DOHH2 (cell line): ENCODE measurements at regions not wholly inside any gene's neighbourhood (a gene's known extent, or its start where the extent isn't known, plus 50 kb on each side); places are given as distances from the start of the nearest gene placed in this dataset.

ENCODE experiments used
- H3F3A ChIP-seq: fragments of 200-600 bp; sonication (generic), shearing (Covaris generic); 2 replicates; pipeline ENCODE4 v1.6.0; 2016; ENCODE audit warnings: antibody characterized with exemption, mild to moderate bottlenecking; ENCODE audit not compliant: control insufficient read depth, insufficient read depth
- H3K27ac ChIP-seq: fragments of 200-600 bp; sonication (generic); 2 replicates; pipeline ENCODE4 v1.5.1; 2014; ENCODE audit warnings: low read depth, mild to moderate bottlenecking, low read length, moderate library complexity
- H3K27me3 ChIP-seq: fragments of 200-600 bp; sonication (generic); 2 replicates; pipeline ENCODE4 v1.6.1; 2014; ENCODE audit warnings: mild to moderate bottlenecking, low read length, mixed read lengths; ENCODE audit not compliant: control insufficient read depth
- H3K36me3 ChIP-seq: fragments of 200-600 bp; sonication (generic); 2 replicates; pipeline ENCODE4 v1.6.1; 2014; ENCODE audit warnings: mild to moderate bottlenecking, low read length, moderate library complexity, mixed read lengths; ENCODE audit not compliant: control insufficient read depth
- H3K4me1 ChIP-seq: fragments of 200-600 bp; sonication (generic); 2 replicates; pipeline ENCODE4 v1.6.1; 2014; ENCODE audit warnings: mild to moderate bottlenecking, low read length, mixed read lengths; ENCODE audit not compliant: control insufficient read depth
- H3K4me2 ChIP-seq: fragments of 200-600 bp; sonication (generic); 2 replicates; pipeline ENCODE4 v1.6.0; 2014; ENCODE audit warnings: mild to moderate bottlenecking, low read length, moderate library complexity
- H3K4me3 ChIP-seq: fragments of 200-600 bp; sonication (generic); 2 replicates; pipeline ENCODE4 v1.5.1; 2014; ENCODE audit warnings: mild to moderate bottlenecking, low read length, mixed read lengths
- H3K79me2 ChIP-seq: fragments of 200-600 bp; sonication (generic); 2 replicates; pipeline ENCODE4 v1.6.1; 2014; ENCODE audit warnings: mild to moderate bottlenecking, low read length, mixed read lengths; ENCODE audit not compliant: control insufficient read depth
- H3K9me2 ChIP-seq: fragments of 200-600 bp; sonication (generic); replicated peaks from 2 replicates; pipeline ENCODE4 v1.6.1; 2014; ENCODE audit warnings: mild to moderate bottlenecking, low read length, mixed read lengths; ENCODE audit not compliant: control insufficient read depth
- H3K9me3 ChIP-seq: fragments of 200-600 bp; sonication (generic); 2 replicates; pipeline ENCODE4 v1.6.1; 2014; ENCODE audit warnings: antibody characterized with exemption, low read length, mixed read lengths; ENCODE audit not compliant: control insufficient read depth, insufficient read depth
- H4K20me1 ChIP-seq: fragments of 200-600 bp; sonication (generic); 2 replicates; pipeline ENCODE4 v1.6.0; 2014; ENCODE audit warnings: low read depth, mild to moderate bottlenecking, antibody characterized with exemption, low read length, moderate library complexity; ENCODE audit not compliant: control insufficient read depth, insufficient read depth
- CTCF ChIP-seq: fragments of 200-600 bp; sonication (generic); IDR thresholded peaks from one replicate; pipeline ENCODE4 v1.5.1; 2014; ENCODE audit warnings: antibody characterized with exemption, mild to moderate bottlenecking, low read depth, low read length; ENCODE audit not compliant: poor library complexity, severe bottlenecking
- EZH2phosphoT487 ChIP-seq: fragments of 200-600 bp; sonication (generic); IDR thresholded peaks from 2 replicates; pipeline ENCODE4 v1.6.1; 2017; ENCODE audit warnings: borderline replicate concordance, mild to moderate bottlenecking, antibody characterized with exemption, low read length, moderate library complexity, mixed read lengths

- H3K9me2 ChIP-seq, result no peaks in the 10 kb centered on the region
- no peaks in the 10 kb centered on the region for H3K36me3 ChIP-seq
- H3K9me3 ChIP-seq, result no peaks in the 10 kb centered on the region
- no peaks in the 10 kb centered on the region for H4K20me1 ChIP-seq
- H3K4me2 ChIP-seq, result no peak overlapping the region
- H3K4me1 ChIP-seq, result no peaks in the 10 kb centered on the region
- no peak overlapping the region for H3K27ac ChIP-seq
- no peak for TF ChIP-seq CTCF
- no peak for TF ChIP-seq EZH2phosphoT487
- no peaks in the 10 kb centered on the region for H3F3A ChIP-seq
- no peaks in the 10 kb centered on the region for H3K27me3 ChIP-seq
- no peak overlapping the region for H3K4me3 ChIP-seq
- no peaks in the 10 kb centered on the region for H3K79me2 ChIP-seq
Measured at GRCh38 chr3:81439108-81439507, 322.3 kb downstream of the GBE1 start.

- H3F3A ChIP-seq, result no peaks in the 10 kb centered on the region
- no peaks in the 10 kb centered on the region for H3K4me1 ChIP-seq
- no peaks in the 10 kb centered on the region for H3K27me3 ChIP-seq
- H3K9me3 ChIP-seq, result no peaks in the 10 kb centered on the region
- no peak overlapping the region for H3K4me2 ChIP-seq
- H3K4me3 ChIP-seq, result no peak overlapping the region
- TF ChIP-seq CTCF (no peak), EZH2phosphoT487 (no peak)
- H3K27ac ChIP-seq, result no peak overlapping the region
- H3K79me2 ChIP-seq, result no peaks in the 10 kb centered on the region
- H3K9me2 ChIP-seq, result no peaks in the 10 kb centered on the region
- no peaks in the 10 kb centered on the region for H4K20me1 ChIP-seq
- H3K36me3 ChIP-seq, result no peaks in the 10 kb centered on the region
Measured at GRCh38 chr3:81437683-81438082, 323.8 kb downstream of the GBE1 start.

- Histone ChIP-seq H3K27ac (no peak overlapping the region), H3K27me3 (no peaks in the 10 kb centered on the region), H3K9me3 (no peaks in the 10 kb centered on the region), H3K4me1 (no peaks in the 10 kb centered on the region), H3K9me2 (no peaks in the 10 kb centered on the region), H3K36me3 (no peaks in the 10 kb centered on the region), H3K4me3 (no peak overlapping the region), H3F3A (no peaks in the 10 kb centered on the region), H3K4me2 (no peak overlapping the region), H3K79me2 (no peaks in the 10 kb centered on the region), H4K20me1 (no peaks in the 10 kb centered on the region)
- TF ChIP-seq EZH2phosphoT487 (no peak), CTCF (no peak)
Measured at GRCh38 chr3:81436182-81436581, 325.3 kb downstream of the GBE1 start.

GRCh38 chr3:81435050-81435449 is 326.4 kb downstream of the GBE1 start:
- Histone ChIP-seq H3F3A (no peaks in the 10 kb centered on the region), H3K4me2 (no peak overlapping the region), H3K9me2 (no peaks in the 10 kb centered on the region), H3K4me1 (no peaks in the 10 kb centered on the region), H3K4me3 (no peak overlapping the region), H3K27me3 (no peaks in the 10 kb centered on the region), H3K9me3 (no peaks in the 10 kb centered on the region), H4K20me1 (no peaks in the 10 kb centered on the region), H3K79me2 (no peaks in the 10 kb centered on the region), H3K36me3 (no peaks in the 10 kb centered on the region), H3K27ac (no peak overlapping the region)
- TF ChIP-seq CTCF, result no peak
- no peak for TF ChIP-seq EZH2phosphoT487
